K562 (cell line): ENCODE measurements at regions not wholly inside any gene's neighbourhood (a gene's known extent, or its start where the extent isn't known, plus 50 kb on each side); places are given as distances from the start of the nearest gene placed in this dataset.

Experiments used
- ATAC-seq: fragments of 200-7000 bp; cut with Tn5 transposase; 3 replicates; pipeline ENCODE4 v1.9.1; 2020; ENCODE audit warnings: moderate library complexity
- BruUV-seq: library from RNA; stranded (reverse); fragments of 400-500 nt; replicated peaks from 2 replicates; lab custom pipeline; 2021; lab: Mats Ljungman, UMichigan
- CTCF ChIA-PET: fragments of 300-600 bp; formaldehyde crosslinking; extraction: SDS; loops from one replicate; lab custom pipeline; 2021; ENCODE audit warnings: low intra/inter-chr PET ratio; lab: Yijun Ruan, JAX
- POLR2A ChIA-PET: fragments of 300-600, 350-650 bp; sonication (Branson Sonifier 250); formaldehyde crosslinking; extraction: SDS; loops from one replicate; lab custom pipeline; 2021; ENCODE audit warnings: antibody characterized with exemption, inconsistent platforms; lab: Yijun Ruan, JAX
- DNase-seq, 4 experiments: peaks; one replicate each; pipeline versions ENCODE4 v3.0.0 to v3.0.0-alpha.2; 2011 to 2018; ENCODE audit warnings: low spot score in 3 of 4, mixed read lengths in 3 of 4; ENCODE audit errors: extremely low read depth in 1 of 4
- FAIRE-seq: peaks from 2 replicates; lab custom pipeline; 2011; peaks lifted over from hg19 to GRCh38; lab: Jason Lieb, UNC
- H2AFZ ChIP-seq: 2 replicates; pipeline ENCODE4 v1.6.0; 2011; ENCODE audit warnings: low read depth, low read length, control low read depth, inconsistent platforms
- H3K27ac ChIP-seq: fragments of 200-600 bp; 3 replicates; pipeline ENCODE4 v1.8.0; 2011; ENCODE audit warnings: low read depth, mild to moderate bottlenecking, control low read depth, inconsistent platforms, low read length, moderate library complexity, mixed read lengths; ENCODE audit errors: extremely low read depth
- H3K27me3 ChIP-seq, 2 experiments: fragments of 300-600 bp in 1 of 2; 2 replicates in 1 of 2; 3 replicates in 1 of 2; pipeline versions ENCODE4 v1.6.0 to v1.8.0; 2011; ENCODE audit warnings: inconsistent platforms in 2 of 2, low read length in 2 of 2, mild to moderate bottlenecking in 1 of 2, mixed read lengths in 1 of 2, moderate library complexity in 1 of 2; ENCODE audit not compliant: control insufficient read depth in 2 of 2, insufficient read depth in 2 of 2
- H3K36me3 ChIP-seq: fragments of 300-600 bp; 3 replicates; pipeline ENCODE4 v1.8.0; 2011; ENCODE audit warnings: mild to moderate bottlenecking, low read length, inconsistent platforms; ENCODE audit not compliant: control insufficient read depth, insufficient read depth
- H3K4me1 ChIP-seq, 2 experiments: fragments of 200-600 bp in 1 of 2; replicated peaks in 1 of 2; 2 replicates in 1 of 2; 3 replicates in 1 of 2; pipeline versions ENCODE4 v1.5.1 to v1.8.0; 2011; ENCODE audit warnings: inconsistent platforms in 2 of 2, low read length in 2 of 2, mild to moderate bottlenecking in 1 of 2, mixed read lengths in 1 of 2, moderate library complexity in 1 of 2; ENCODE audit not compliant: control insufficient read depth in 2 of 2, insufficient read depth in 2 of 2
- H3K4me2 ChIP-seq: 2 replicates; pipeline ENCODE4 v1.6.1; 2011; ENCODE audit warnings: low read length, control low read depth, inconsistent platforms, mixed read lengths; ENCODE audit not compliant: insufficient read depth
- H3K4me3 ChIP-seq: fragments of 200-600 bp; sonication (generic), shearing (Covaris generic); 2 replicates; pipeline ENCODE4 v1.5.1; 2016; ENCODE audit warnings: control low read depth, inconsistent platforms
- H3K79me2 ChIP-seq: fragments of 200-600 bp; 3 replicates; pipeline ENCODE4 v1.8.0; 2011; ENCODE audit warnings: low read length, inconsistent platforms; ENCODE audit not compliant: control insufficient read depth, insufficient read depth
- H3K9ac ChIP-seq, 2 experiments: 2 replicates each; pipeline versions ENCODE4 v1.6.0 to v1.6.1; 2011; ENCODE audit warnings: low read depth in 2 of 2, low read length in 2 of 2, control low read depth in 1 of 2, inconsistent platforms in 1 of 2, mild to moderate bottlenecking in 1 of 2, mixed read lengths in 1 of 2; ENCODE audit not compliant: insufficient read depth in 1 of 2
- H3K9me1 ChIP-seq: one replicate; pipeline ENCODE4 v1.6.0; 2011; ENCODE audit warnings: inconsistent platforms, mild to moderate bottlenecking, low read length, moderate library complexity; ENCODE audit not compliant: control insufficient read depth, insufficient read depth
- H3K9me3 ChIP-seq: replicated peaks from 2 replicates; pipeline ENCODE4 v1.5.1; 2011; ENCODE audit warnings: low read depth, low read length, inconsistent platforms; ENCODE audit not compliant: control insufficient read depth, insufficient read depth
- H4K20me1 ChIP-seq: replicated peaks from 2 replicates; pipeline ENCODE4 v1.6.1; 2011; ENCODE audit warnings: low read length, inconsistent platforms, mixed read lengths; ENCODE audit not compliant: control insufficient read depth, insufficient read depth
- AFF1 ChIP-seq, 2 experiments: fragments of 450-650 bp; IDR thresholded peaks; 2 replicates each; pipeline ENCODE4 v1.6.1; 2018; ENCODE audit warnings: mild to moderate bottlenecking in 2 of 2, low read depth in 1 of 2; ENCODE audit not compliant: partially characterized antibody in 2 of 2
- DEAF1 ChIP-seq: fragments of 450-650 bp; formaldehyde crosslinking; IDR thresholded peaks from 2 replicates; pipeline ENCODE4 v1.4.0; 2020; ENCODE audit warnings: mild to moderate bottlenecking, moderate library complexity
- GATAD2A ChIP-seq: fragments of 450-650 bp; IDR thresholded peaks from 2 replicates; pipeline ENCODE4 v1.6.1; 2017
- HSF4 ChIP-seq: fragments of 250-450 bp; sonication (Bioruptor Pico); IDR thresholded peaks from 2 replicates; pipeline ENCODE4 v2.1.2; 2022; ENCODE audit warnings: mild to moderate bottlenecking, moderate library complexity, borderline replicate concordance
- IRF9 ChIP-seq: fragments of 450-650 bp; IDR thresholded peaks from 2 replicates; pipeline ENCODE4 v1.6.1; 2016; ENCODE audit warnings: missing biosample characterization, missing genetic modification characterization
- RBBP5 ChIP-seq: fragments of 200-600 bp; sonication (generic); IDR thresholded peaks from 2 replicates; pipeline ENCODE4 v1.6.1; 2012; ENCODE audit warnings: borderline replicate concordance, mild to moderate bottlenecking, low read length, control low read depth, inconsistent platforms; ENCODE audit not compliant: insufficient read depth, poor library complexity, severe bottlenecking
- RBM17 ChIP-seq: fragments of 200-400 bp; formaldehyde crosslinking; IDR thresholded peaks from 2 replicates; pipeline ENCODE4 v1.6.1; 2017; ENCODE audit warnings: low read depth, mild to moderate bottlenecking, low read length, borderline replicate concordance
- SAP30 ChIP-seq: fragments of 200-600 bp; sonication (generic); IDR thresholded peaks from 2 replicates; pipeline ENCODE4 v1.6.1; 2012; ENCODE audit warnings: borderline replicate concordance, low read depth, mild to moderate bottlenecking, moderate library complexity, low read length, control low read depth, inconsistent platforms; ENCODE audit not compliant: insufficient read depth, poor library complexity, severe bottlenecking
- SLC30A9 ChIP-seq: fragments of 250-450 bp; sonication (Bioruptor Pico); IDR thresholded peaks from 2 replicates; pipeline ENCODE4 v1.8.0; 2022; ENCODE audit warnings: mild to moderate bottlenecking, moderate library complexity
- ZNF232 ChIP-seq: sonication (generic); formaldehyde crosslinking; IDR thresholded peaks from 2 replicates; pipeline ENCODE4 v1.8.0; 2022; ENCODE audit warnings: mild to moderate bottlenecking, missing genetic modification reagents
- ZNF695 ChIP-seq: fragments of 450-650 bp; formaldehyde crosslinking; IDR thresholded peaks from 2 replicates; pipeline ENCODE4 v1.4.0; 2020; ENCODE audit warnings: mild to moderate bottlenecking, moderate library complexity
- WGBS: fragments of 100-300 bp; shearing (Covaris generic); methylation state at CpG from one replicate; pipeline ENCODE4 v1.1.6; 2016; ENCODE audit warnings: low coverage, mixed read lengths; ENCODE audit not compliant: insufficient coverage; ENCODE audit errors: missing lambda C conversion rate; 5-methylcytosine and 5-hydroxymethylcytosine counted together
- in situ Hi-C: fragments of 300-500 bp; cut with MboI; formaldehyde crosslinking; loops from 4 replicates; pipeline ENCODE4 v1.15.0; 2018; ENCODE audit warnings: inconsistent platforms, mixed read lengths
- intact Hi-C: fragments of 100-400 bp; cut with micrococcal nuclease; formaldehyde crosslinking; loops from 2 replicates; pipeline ENCODE4 v1.14.2; 2022
- TF ChIP-seq, protein P1 (sequence below): fragments of 250-450 bp; sonication (Bioruptor Pico); IDR thresholded peaks from 2 replicates; pipeline ENCODE4 v1.4.0; 2020; ENCODE audit warnings: borderline replicate concordance

DNA sequence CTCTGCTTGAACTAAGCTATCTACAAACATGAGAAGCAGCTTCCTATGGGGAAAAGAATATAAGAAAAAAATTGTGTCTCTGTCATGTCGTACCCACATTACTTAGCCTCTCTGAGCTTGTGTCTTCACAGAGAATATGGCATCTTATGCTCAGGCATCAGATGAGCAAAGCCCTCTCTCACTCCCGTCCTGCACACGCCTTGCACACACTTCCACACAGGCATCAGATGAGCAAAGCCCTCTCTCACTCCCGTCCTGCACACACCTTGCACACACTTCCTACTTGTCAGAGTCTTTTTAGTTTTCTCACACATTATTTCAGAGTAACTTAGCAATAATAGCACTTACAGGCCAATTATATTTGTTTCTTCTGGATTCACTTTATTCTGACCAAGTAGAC lies 79.0 kb upstream of the DUSP22 start:
- no peaks in the 10 kb centered on the region for H4K20me1 ChIP-seq
- POLR2A ChIA-PET = no interaction called here
- WGBS = 0% methylated on average over 4 of the region's 4 CpGs
- no TSS peak for BruUV-seq
- H3K4me2 ChIP-seq = no peak overlapping the region
- H3K27me3 ChIP-seq = peaks cover 44 to 64% of the 10 kb centered on the region in 2 experiments
- no peak for DNase-seq
- CTCF ChIA-PET = no interaction called here
- H3K4me1 ChIP-seq = peaks cover 0 to 8% of the 10 kb centered on the region in 2 experiments; a peak in 4 of 5 replicates
- H3K9me1 ChIP-seq = no peaks in the 10 kb centered on the region
- ATAC-seq = no peak
- FAIRE-seq = no peak
- H3K4me3 ChIP-seq = no peak overlapping the region
- no peaks in the 10 kb centered on the region for H3K36me3 ChIP-seq
- no peak overlapping the region for H3K9ac ChIP-seq
- H3K27ac ChIP-seq = no peak overlapping the region
- H2AFZ ChIP-seq = no peak overlapping the region
- intact Hi-C loops = no loop called here
- H3K9me3 ChIP-seq = no peaks in the 10 kb centered on the region
- no peaks in the 10 kb centered on the region for H3K79me2 ChIP-seq
- in situ Hi-C loops = loop anchor here (10.0 kb wide), 1 partner anchor 192 kb away; no protein-coding TSS in a partner anchor
- TF ChIP-seq DEAF1 (CRISPR knock-in tag) = no peak
- TF ChIP-seq IRF9 (tag) = no peak
- TF ChIP-seq AFF1 (IDR thresholded peaks at IDR 0.05; ENCODE audit: low read depth in 1 of 2, partially characterized antibody in 2 of 2) = no peak
- TF ChIP-seq HSF4 (CRISPR knock-in tag) = no peak
- no peak for TF ChIP-seq GATAD2A
- TF ChIP-seq SLC30A9 (CRISPR knock-in tag) = no peak
- TF ChIP-seq RBBP5 = no peak
- no peak for TF ChIP-seq ZNF695 (CRISPR knock-in tag)
- TF ChIP-seq RBM17 = no peak
- TF ChIP-seq, protein P1, sequence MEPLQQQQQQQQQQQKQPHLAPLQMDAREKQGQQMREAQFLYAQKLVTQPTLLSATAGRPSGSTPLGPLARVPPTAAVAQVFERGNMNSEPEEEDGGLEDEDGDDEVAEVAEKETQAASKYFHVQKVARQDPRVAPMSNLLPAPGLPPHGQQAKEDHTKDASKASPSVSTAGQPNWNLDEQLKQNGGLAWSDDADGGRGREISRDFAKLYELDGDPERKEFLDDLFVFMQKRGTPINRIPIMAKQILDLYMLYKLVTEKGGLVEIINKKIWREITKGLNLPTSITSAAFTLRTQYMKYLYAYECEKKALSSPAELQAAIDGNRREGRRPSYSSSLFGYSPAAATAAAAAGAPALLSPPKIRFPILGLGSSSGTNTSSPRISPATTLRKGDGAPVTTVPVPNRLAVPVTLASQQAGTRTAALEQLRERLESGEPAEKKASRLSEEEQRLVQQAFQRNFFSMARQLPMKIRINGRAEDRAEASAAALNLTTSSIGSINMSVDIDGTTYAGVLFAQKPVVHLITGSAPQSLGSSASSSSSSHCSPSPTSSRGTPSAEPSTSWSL (CRISPR knock-in tag) = no peak
- no peak for TF ChIP-seq ZNF232 (CRISPR knock-in tag)
- TF ChIP-seq SAP30 = no peak
